SK-N-SH (cell line): ENCODE measurements at regions not wholly inside any gene's neighbourhood (a gene's known extent, or its start where the extent isn't known, plus 50 kb on each side); places are given as distances from the start of the nearest gene placed in this dataset.

ENCODE experiments used
- CTCF ChIA-PET: fragments of 300-600, 350-600 bp; formaldehyde crosslinking; extraction: SDS; loops from one replicate; lab custom pipeline; 2021; lab: Yijun Ruan, JAX
- POLR2A ChIA-PET: fragments of 350-600 bp; sonication (Branson Sonifier 250); formaldehyde crosslinking; extraction: SDS; loops from one replicate; lab custom pipeline; 2020; ENCODE audit warnings: antibody characterized with exemption, inconsistent platforms; lab: Yijun Ruan, JAX
- DNase-seq: peaks from one replicate; pipeline ENCODE4 v3.0.0; 2012
- H2AFZ ChIP-seq: fragments of 200-600 bp; sonication (generic); 2 replicates; pipeline ENCODE4 v1.8.1; 2016; ENCODE audit warnings: antibody characterized with exemption, mild to moderate bottlenecking, low read depth
- H3F3A ChIP-seq: fragments of 200-600 bp; sonication (generic); replicated peaks from 2 replicates; pipeline ENCODE3; 2016; ENCODE audit warnings: antibody characterized with exemption, mild to moderate bottlenecking; ENCODE audit not compliant: insufficient read depth
- H3K27ac ChIP-seq, 2 experiments: fragments of 200-500 bp in 1 of 2; fragments of 200-600 bp in 1 of 2; sonication (Bioruptor generic) in 1 of 2; sonication (generic), shearing (Covaris generic) in 1 of 2; 2 replicates each; pipeline versions ENCODE4 v1.5.1 to v1.6.1; 2014 to 2016; ENCODE audit warnings: low read depth in 2 of 2, inconsistent platforms in 1 of 2, low read length in 1 of 2, mild to moderate bottlenecking in 1 of 2, mixed read lengths in 1 of 2
- H3K27me3 ChIP-seq: fragments of 200-600 bp; sonication (generic), shearing (Covaris generic); 2 replicates; pipeline ENCODE4 v1.6.1; 2016; ENCODE audit warnings: mixed run types; ENCODE audit not compliant: insufficient read depth
- H3K36me3 ChIP-seq, 2 experiments: fragments of 200-500 bp in 1 of 2; fragments of 200-600 bp in 1 of 2; sonication (Bioruptor generic) in 1 of 2; sonication (generic) in 1 of 2; replicated peaks in 1 of 2; 2 replicates each; pipeline versions ENCODE3 to v1.5.1; 2014 to 2016; ENCODE audit warnings: low read length in 1 of 2, mild to moderate bottlenecking in 1 of 2; ENCODE audit not compliant: insufficient read depth in 2 of 2, control insufficient read depth in 1 of 2
- H3K4me1 ChIP-seq, 2 experiments: fragments of 200-500 bp in 1 of 2; fragments of 200-600 bp in 1 of 2; sonication (Bioruptor generic) in 1 of 2; sonication (generic), shearing (Covaris generic) in 1 of 2; 2 replicates each; pipeline versions ENCODE4 v1.5.1 to v1.6.1; 2014 to 2016; ENCODE audit warnings: low read depth in 1 of 2, low read length in 1 of 2, mixed run types in 1 of 2; ENCODE audit not compliant: insufficient read depth in 2 of 2, control insufficient read depth in 1 of 2
- H3K4me2 ChIP-seq: fragments of 200-600 bp; sonication (generic), shearing (Covaris generic); 2 replicates; pipeline ENCODE4 v1.6.1; 2017; ENCODE audit warnings: mixed run types
- H3K4me3 ChIP-seq, 2 experiments: fragments of 200-500 bp in 1 of 2; fragments of 200-600 bp in 1 of 2; sonication (Bioruptor generic) in 1 of 2; sonication (generic), shearing (Covaris generic) in 1 of 2; 2 replicates each; pipeline versions ENCODE4 v1.5.1 to v1.8.1; 2014 to 2016; ENCODE audit warnings: low read depth in 2 of 2, inconsistent platforms in 1 of 2, low read length in 1 of 2, mild to moderate bottlenecking in 1 of 2, mixed read lengths in 1 of 2, moderate library complexity in 1 of 2
- H3K79me2 ChIP-seq: fragments of 200-600 bp; sonication (generic); 2 replicates; pipeline ENCODE4 v1.8.1; 2017; ENCODE audit warnings: mild to moderate bottlenecking; ENCODE audit not compliant: insufficient read depth
- H3K9ac ChIP-seq: fragments of 200-600 bp; sonication (generic); 2 replicates; pipeline ENCODE4 v1.6.1; 2017; ENCODE audit warnings: mixed run types
- H3K9me2 ChIP-seq: fragments of 200-600 bp; sonication (generic); 2 replicates; pipeline ENCODE4 v1.6.1; 2017; ENCODE audit warnings: mixed run types
- H3K9me3 ChIP-seq: fragments of 200-600 bp; sonication (generic); 2 replicates; pipeline ENCODE4 v1.6.1; 2017; ENCODE audit warnings: mixed run types, mild to moderate bottlenecking, moderate library complexity
- H4K20me1 ChIP-seq: fragments of 200-600 bp; sonication (generic); 2 replicates; pipeline ENCODE4 v1.6.1; 2017; ENCODE audit warnings: mild to moderate bottlenecking, mixed run types; ENCODE audit not compliant: insufficient read depth
- CTCF ChIP-seq: fragments of 200-600 bp; sonication (generic); IDR thresholded peaks from 2 replicates; pipeline ENCODE4 v1.6.1; 2017; ENCODE audit warnings: antibody characterized with exemption, mild to moderate bottlenecking, moderate library complexity
- ELF1 ChIP-seq: IDR thresholded peaks from 2 replicates; pipeline ENCODE4 v1.4.0; 2012
- FOSL2 ChIP-seq: IDR thresholded peaks from 2 replicates; pipeline ENCODE4 v1.4.0; 2012; ENCODE audit warnings: low read depth, mild to moderate bottlenecking, moderate library complexity, borderline replicate concordance
- GABPA ChIP-seq: IDR thresholded peaks from 2 replicates; pipeline ENCODE4 v1.4.0; 2012; ENCODE audit warnings: low read depth, mild to moderate bottlenecking
- JUND ChIP-seq: IDR thresholded peaks from 2 replicates; pipeline ENCODE4 v1.4.0; 2012
- MAX ChIP-seq: IDR thresholded peaks from 2 replicates; pipeline ENCODE4 v1.4.0; 2012; ENCODE audit warnings: low read depth
- MEF2A ChIP-seq: IDR thresholded peaks from 2 replicates; pipeline ENCODE4 v1.4.0; 2012; ENCODE audit warnings: low read depth, borderline replicate concordance
- PBX3 ChIP-seq: IDR thresholded peaks from 2 replicates; pipeline ENCODE4; 2012
- RAD21 ChIP-seq: IDR thresholded peaks from 2 replicates; pipeline ENCODE4 v1.6.1; 2012; ENCODE audit warnings: mild to moderate bottlenecking, low read length
- RFX5 ChIP-seq: IDR thresholded peaks from 2 replicates; pipeline ENCODE4 v1.6.1; 2012; ENCODE audit warnings: mild to moderate bottlenecking, improper control_type of control experiment, low read length
- TCF12 ChIP-seq: IDR thresholded peaks from 2 replicates; pipeline ENCODE4 v1.4.0; 2012
- TEAD4 ChIP-seq: IDR thresholded peaks from 2 replicates; pipeline ENCODE4 v1.4.0; 2012; ENCODE audit warnings: mild to moderate bottlenecking, borderline replicate concordance; ENCODE audit not compliant: insufficient read depth
- USF1 ChIP-seq: IDR thresholded peaks from 2 replicates; pipeline ENCODE4 v1.4.0; 2012; ENCODE audit warnings: low read depth, borderline replicate concordance
- USF2 ChIP-seq: fragments of 150-350 bp; IDR thresholded peaks from 2 replicates; pipeline ENCODE4 v1.6.1; 2017; ENCODE audit warnings: antibody characterized with exemption, low read length, low read depth, borderline replicate concordance
- YY1 ChIP-seq: IDR thresholded peaks from 2 replicates; pipeline ENCODE4 v1.4.0; 2012; ENCODE audit warnings: low read depth, mild to moderate bottlenecking
- WGBS: methylation state at CpG from one replicate; pipeline ENCODE4 v1.1.6; 2017; ENCODE audit warnings: low lambda C conversion rate; 5-methylcytosine and 5-hydroxymethylcytosine counted together

- Histone ChIP-seq H3K4me3 (no peak overlapping the region), H3K4me1 (0 out of 4 replicates have a peak, but pooled peaks cover 0 to 6% of the 10 kb centered on the region in 2 experiments), H3K4me2 (no peak overlapping the region), H3K79me2 (no peaks in the 10 kb centered on the region), H4K20me1 (no peaks in the 10 kb centered on the region), H3K9me3 (no peaks in the 10 kb centered on the region), H3F3A (peaks cover 6% of the 10 kb centered on the region), H3K27ac (no peak overlapping the region), H3K27me3 (no peaks in the 10 kb centered on the region), H3K9me2 (no peaks in the 10 kb centered on the region), H2AFZ (no peak overlapping the region), H3K36me3 (no peaks in the 10 kb centered on the region), H3K9ac (no peak overlapping the region)
- CTCF ChIA-PET = interaction anchor here (1.4 kb wide), 1 partner anchor 78 kb away, joined by 4 read pairs; no protein-coding TSS in a partner anchor
- no CpG with 5 or more reads among the region's 2 CpGs for WGBS
- DNase-seq = no peak
- no peak for TF ChIP-seq FOSL2
- no peak for TF ChIP-seq GABPA
- no peak for TF ChIP-seq PBX3
- TF ChIP-seq JUND = no peak
- no peak for TF ChIP-seq USF1
- no peak for TF ChIP-seq RFX5
- no peak for TF ChIP-seq CTCF
- no peak for TF ChIP-seq USF2
- no peak for TF ChIP-seq RAD21
- no peak for TF ChIP-seq MEF2A
- TF ChIP-seq MAX = no peak
- no peak for TF ChIP-seq TEAD4
- no peak for TF ChIP-seq ELF1
- TF ChIP-seq TCF12 = no peak
- TF ChIP-seq YY1 = no peak
- POLR2A ChIA-PET = no interaction called here
Observed at GRCh38 chr12:113725557-113725876, 240.6 kb downstream of the RBM19 start.
